ENCODE measurements at regions not wholly inside any gene's neighbourhood (a gene's known extent, or its start where the extent isn't known, plus 50 kb on each side); places are given as distances from the start of the nearest gene placed in this dataset.

GRCh38 chr16:86748652-86749051 lies 170.3 kb downstream of the FOXL1 start:
- ATAC-seq, result no peak

GRCh38 chr16:86751076-86752030 lies 173.0 kb downstream of the FOXL1 start:
- no peaks in the 10 kb centered on the region for H3K36me3 ChIP-seq (ENCODE audit: low read depth)
- no peak overlapping the region for H3K4me3 ChIP-seq
- DNase-seq, result no peak
- ATAC-seq, result no peak
- no peaks in the 10 kb centered on the region for H3K9me3 ChIP-seq
- H3K4me1 ChIP-seq (ENCODE audit: low read depth), result no peaks in the 10 kb centered on the region
- intact Hi-C loops (cut with DNase I, micrococcal nuclease), result no loop called here
- no peak for TF ChIP-seq CTCF (IDR thresholded peaks at IDR 0.05)

More at GRCh38 chr16:86748652-86749051, 170.3 kb downstream of the FOXL1 start:
- no peaks in the 10 kb centered on the region for H3K36me3 ChIP-seq (ENCODE audit: low read depth)
- H3K4me3 ChIP-seq, result no peak overlapping the region
- DNase-seq, result no peak
- intact Hi-C loops (cut with DNase I, micrococcal nuclease), result no loop called here
- no peaks in the 10 kb centered on the region for H3K9me3 ChIP-seq
- H3K4me1 ChIP-seq (ENCODE audit: low read depth), result no peaks in the 10 kb centered on the region
- TF ChIP-seq CTCF (IDR thresholded peaks at IDR 0.05), result no peak

- intact Hi-C loops (cut with DNase I, micrococcal nuclease), result no loop called here
- no peak for DNase-seq
- no peaks in the 10 kb centered on the region for H3K9me3 ChIP-seq
- no peak for ATAC-seq
- H3K4me3 ChIP-seq, result no peak overlapping the region
- no peak for TF ChIP-seq CTCF (IDR thresholded peaks at IDR 0.05)
- H3K4me1 ChIP-seq (ENCODE audit: low read depth), result no peaks in the 10 kb centered on the region
- H3K36me3 ChIP-seq (ENCODE audit: low read depth), result no peaks in the 10 kb centered on the region
Observed at GRCh38 chr16:86752582-86753175, 174.3 kb downstream of the FOXL1 start.

- no peaks in the 10 kb centered on the region for H3K4me1 ChIP-seq (ENCODE audit: low read depth)
- ATAC-seq, result no peak
- no peaks in the 10 kb centered on the region for H3K9me3 ChIP-seq
- intact Hi-C loops (cut with DNase I, micrococcal nuclease), result no loop called here
- DNase-seq, result no peak
- no peak overlapping the region for H3K4me3 ChIP-seq
- TF ChIP-seq CTCF (IDR thresholded peaks at IDR 0.05), result no peak
- no peaks in the 10 kb centered on the region for H3K36me3 ChIP-seq (ENCODE audit: low read depth)
Observed at GRCh38 chr16:86753399-86753798, 175.1 kb downstream of the FOXL1 start.

- H3K9me3 ChIP-seq, result no peaks in the 10 kb centered on the region
- DNase-seq, result no peak
- no peak for TF ChIP-seq CTCF (IDR thresholded peaks at IDR 0.05)
- no peaks in the 10 kb centered on the region for H3K4me1 ChIP-seq (ENCODE audit: low read depth)
- H3K4me3 ChIP-seq, result no peak overlapping the region
- ATAC-seq, result no peak
- intact Hi-C loops (cut with DNase I, micrococcal nuclease), result no loop called here
- no peaks in the 10 kb centered on the region for H3K36me3 ChIP-seq (ENCODE audit: low read depth)
Observed at GRCh38 chr16:86755571-86756006, 177.2 kb downstream of the FOXL1 start.

Measured in mucosa of descending colon (tissue), 3 donors.